ENCODE measurements at regions not wholly inside any gene's neighbourhood (a gene's known extent, or its start where the extent isn't known, plus 50 kb on each side); places are given as distances from the start of the nearest gene placed in this dataset.

DNA sequence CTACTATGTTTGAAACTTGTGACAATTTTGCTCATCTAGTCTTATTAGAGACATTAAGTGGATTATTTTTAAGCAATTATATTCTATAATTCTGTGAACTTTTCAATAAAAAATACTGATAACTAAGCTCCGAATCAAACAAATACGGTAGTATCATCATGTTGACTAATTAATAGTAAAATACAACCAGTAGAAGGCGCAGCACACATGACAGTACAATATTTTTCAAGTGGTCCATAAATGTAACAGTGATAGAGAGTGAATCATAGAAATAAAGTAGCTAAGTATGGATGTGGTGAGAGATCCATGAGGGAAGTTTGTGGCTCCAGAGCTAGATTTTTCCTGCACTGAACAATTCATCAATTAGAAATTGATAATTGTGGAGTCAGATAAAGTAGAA is 666.2 kb downstream of the KCTD8 start:
- TF ChIP-seq YY1 (IDR thresholded peaks at IDR 0.05; ENCODE audit: insufficient read depth, insufficient read length) (no peak), SUZ12 (IDR thresholded peaks at IDR 0.05; ENCODE audit: extremely low read depth, insufficient read depth, insufficient read length) (no peak), ZNF274 (IDR thresholded peaks at IDR 0.05; ENCODE audit: low read depth, low read length) (no peak)
